Keratinocyte (primary cell): ENCODE measurements at regions not wholly inside any gene's neighbourhood (a gene's known extent, or its start where the extent isn't known, plus 50 kb on each side); places are given as distances from the start of the nearest gene placed in this dataset.

Experiments used
- DNase-seq: peaks from one replicate; pipeline ENCODE4 v3.0.0-alpha.2; 2011; ENCODE audit warnings: low read depth, missing footprints, low spot score
- FAIRE-seq: peaks from 2 replicates; lab custom pipeline; 2011; peaks lifted over from hg19 to GRCh38; lab: Jason Lieb, UNC
- H2AFZ ChIP-seq: 2 replicates; pipeline ENCODE4 v1.6.0; 2012; ENCODE audit warnings: low read length, control low read depth, inconsistent platforms; ENCODE audit not compliant: control insufficient read depth
- H3K27ac ChIP-seq: 2 replicates; pipeline ENCODE4 v1.5.1; 2011; ENCODE audit warnings: low read length; ENCODE audit not compliant: control insufficient read depth, insufficient read depth
- H3K27me3 ChIP-seq: 3 replicates; pipeline ENCODE4 v1.6.0; 2011; ENCODE audit warnings: low read length; ENCODE audit not compliant: control insufficient read depth, insufficient read depth; ENCODE audit errors: extremely low read depth
- H3K36me3 ChIP-seq, 2 experiments: 2 replicates in 1 of 2; 3 replicates in 1 of 2; pipeline ENCODE4 v1.5.1; 2011; ENCODE audit warnings: low read length in 2 of 2, mild to moderate bottlenecking in 1 of 2; ENCODE audit not compliant: control insufficient read depth in 2 of 2, insufficient read depth in 2 of 2; ENCODE audit errors: extremely low read depth in 1 of 2
- H3K4me1 ChIP-seq: 3 replicates; pipeline ENCODE4 v1.5.1; 2011; ENCODE audit warnings: low read length; ENCODE audit not compliant: control insufficient read depth, insufficient read depth; ENCODE audit errors: extremely low read depth
- H3K4me2 ChIP-seq: 3 replicates; pipeline ENCODE4 v1.6.0; 2011; ENCODE audit warnings: low read depth, low read length; ENCODE audit not compliant: control insufficient read depth, insufficient read depth; ENCODE audit errors: extremely low read depth
- H3K4me3 ChIP-seq, 3 experiments: fragments of 200-600 bp in 1 of 3; sonication (generic) in 1 of 3; 2 replicates in 2 of 3; 3 replicates in 1 of 3; pipeline ENCODE4 v1.5.1; 2011 to 2016; ENCODE audit warnings: low read length in 3 of 3, mild to moderate bottlenecking in 3 of 3, control low read depth in 2 of 3, inconsistent platforms in 1 of 3, low read depth in 1 of 3, mixed read lengths in 1 of 3, mixed run types in 1 of 3, moderate library complexity in 1 of 3; ENCODE audit not compliant: control insufficient read depth in 2 of 3, insufficient read depth in 2 of 3; ENCODE audit errors: extremely low read depth in 1 of 3
- H3K79me2 ChIP-seq: 2 replicates; pipeline ENCODE4 v1.6.0; 2012; ENCODE audit warnings: low read length; ENCODE audit not compliant: control insufficient read depth, insufficient read depth
- H3K9ac ChIP-seq: 3 replicates; pipeline ENCODE4 v1.6.0; 2011; ENCODE audit warnings: low read length; ENCODE audit not compliant: control insufficient read depth, insufficient read depth; ENCODE audit errors: extremely low read depth
- H3K9me1 ChIP-seq: 3 replicates; pipeline ENCODE4 v1.6.0; 2011; ENCODE audit warnings: low read length; ENCODE audit not compliant: control insufficient read depth, insufficient read depth; ENCODE audit errors: extremely low read depth
- H3K9me3 ChIP-seq: 2 replicates; pipeline ENCODE4 v1.5.1; 2012; ENCODE audit warnings: low read depth, low read length; ENCODE audit not compliant: control insufficient read depth
- H4K20me1 ChIP-seq: 3 replicates; pipeline ENCODE4 v1.6.0; 2011; ENCODE audit warnings: low read length; ENCODE audit not compliant: control insufficient read depth, insufficient read depth; ENCODE audit errors: extremely low read depth
- EZH2 ChIP-seq: IDR thresholded peaks from one replicate; pipeline ENCODE4 v1.6.1; 2012; ENCODE audit warnings: inconsistent platforms, mild to moderate bottlenecking, low read length, moderate library complexity
- dilution Hi-C: fragments of 300-500 bp; cut with MboI; formaldehyde crosslinking; loops from one replicate; pipeline ENCODE4 v1.7.0; 2020; ENCODE audit warnings: low sequenced_read_pairs; ENCODE audit not compliant: extremely low pct_ligation_motif_present
- TF ChIP-seq, protein P1 (sequence below), 3 experiments: IDR thresholded peaks in 1 of 3; conservative IDR thresholded peaks in 1 of 3; optimal IDR thresholded peaks in 1 of 3; 2 replicates in 2 of 3; 3 replicates in 1 of 3; pipeline versions ENCODE3 to v1.5.1; 2011; ENCODE audit warnings: low read length in 3 of 3, mild to moderate bottlenecking in 3 of 3, moderate library complexity in 2 of 3, control low read depth in 1 of 3, inconsistent platforms in 1 of 3; ENCODE audit not compliant: insufficient read depth in 2 of 3; ENCODE audit errors: extremely low read depth in 1 of 3

DNA sequence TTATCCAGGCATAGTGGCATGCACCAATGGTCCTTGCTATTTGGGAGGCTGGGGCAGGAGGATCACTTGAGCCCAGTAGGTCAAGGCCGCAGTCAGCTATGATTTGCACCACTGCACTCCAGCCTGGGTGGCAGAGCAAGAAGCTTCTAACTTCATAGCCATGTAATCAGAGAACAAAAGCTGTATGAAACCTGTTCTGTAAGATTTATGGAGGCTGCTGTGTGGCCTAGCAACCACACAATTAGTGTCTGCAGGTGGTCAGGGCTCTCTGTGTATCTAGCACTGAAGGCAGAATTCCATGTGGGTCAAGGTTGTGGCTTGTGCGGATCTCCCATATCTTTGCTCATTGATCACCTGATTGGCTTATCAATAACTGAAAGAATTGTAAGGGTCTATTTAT is 221.5 kb upstream of the FOXK1 start:
- TF ChIP-seq EZH2: no peak
- TF ChIP-seq, protein P1, sequence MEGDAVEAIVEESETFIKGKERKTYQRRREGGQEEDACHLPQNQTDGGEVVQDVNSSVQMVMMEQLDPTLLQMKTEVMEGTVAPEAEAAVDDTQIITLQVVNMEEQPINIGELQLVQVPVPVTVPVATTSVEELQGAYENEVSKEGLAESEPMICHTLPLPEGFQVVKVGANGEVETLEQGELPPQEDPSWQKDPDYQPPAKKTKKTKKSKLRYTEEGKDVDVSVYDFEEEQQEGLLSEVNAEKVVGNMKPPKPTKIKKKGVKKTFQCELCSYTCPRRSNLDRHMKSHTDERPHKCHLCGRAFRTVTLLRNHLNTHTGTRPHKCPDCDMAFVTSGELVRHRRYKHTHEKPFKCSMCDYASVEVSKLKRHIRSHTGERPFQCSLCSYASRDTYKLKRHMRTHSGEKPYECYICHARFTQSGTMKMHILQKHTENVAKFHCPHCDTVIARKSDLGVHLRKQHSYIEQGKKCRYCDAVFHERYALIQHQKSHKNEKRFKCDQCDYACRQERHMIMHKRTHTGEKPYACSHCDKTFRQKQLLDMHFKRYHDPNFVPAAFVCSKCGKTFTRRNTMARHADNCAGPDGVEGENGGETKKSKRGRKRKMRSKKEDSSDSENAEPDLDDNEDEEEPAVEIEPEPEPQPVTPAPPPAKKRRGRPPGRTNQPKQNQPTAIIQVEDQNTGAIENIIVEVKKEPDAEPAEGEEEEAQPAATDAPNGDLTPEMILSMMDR (optimal IDR thresholded peaks at IDR 0.05 in 1 of 3, IDR thresholded peaks at IDR 0.05 in 1 of 3, conservative IDR thresholded peaks at IDR 0.05 in 1 of 3; ENCODE audit: extremely low read depth in 1 of 3, insufficient read depth in 2 of 3, low read length in 3 of 3): no peak
- FAIRE-seq: no peak
- H3K9ac ChIP-seq: no peak overlapping the region
- dilution Hi-C loops: no loop called here
- H2AFZ ChIP-seq: no peak overlapping the region
- no peak overlapping the region for H3K4me2 ChIP-seq
- H3K4me3 ChIP-seq: no peak overlapping the region
- no peaks in the 10 kb centered on the region for H3K36me3 ChIP-seq
- H4K20me1 ChIP-seq: no peaks in the 10 kb centered on the region
- H3K9me3 ChIP-seq: no peaks in the 10 kb centered on the region
- H3K9me1 ChIP-seq: no peaks in the 10 kb centered on the region
- no peaks in the 10 kb centered on the region for H3K4me1 ChIP-seq
- no peaks in the 10 kb centered on the region for H3K79me2 ChIP-seq
- DNase-seq: no peak
- no peak overlapping the region for H3K27ac ChIP-seq
- H3K27me3 ChIP-seq: no peaks in the 10 kb centered on the region

DNA sequence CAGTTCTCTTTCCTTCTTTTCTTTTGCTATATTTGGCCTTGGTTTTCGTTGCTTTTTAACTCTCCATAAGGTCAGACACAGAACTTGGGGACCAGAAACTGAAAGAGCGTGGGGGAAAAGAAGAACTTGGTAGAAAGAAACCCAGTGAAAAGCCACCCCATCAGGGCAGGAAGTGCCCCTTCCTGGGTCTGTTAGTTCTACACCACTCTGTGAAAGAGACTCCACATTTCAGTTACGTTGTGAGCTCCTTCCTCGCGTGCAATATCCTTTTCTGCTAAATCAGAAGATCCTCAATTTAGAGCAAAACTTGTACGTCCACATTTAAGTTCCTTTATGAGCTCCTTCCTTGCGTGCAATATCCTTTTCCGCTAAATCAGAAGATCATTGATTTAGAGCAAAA is 220.6 kb upstream of the FOXK1 start:
- Histone ChIP-seq H3K36me3 (no peaks in the 10 kb centered on the region), H4K20me1 (no peaks in the 10 kb centered on the region), H3K9me3 (no peaks in the 10 kb centered on the region), H3K4me2 (no peak overlapping the region), H3K27me3 (no peaks in the 10 kb centered on the region), H3K4me1 (no peaks in the 10 kb centered on the region), H3K9me1 (no peaks in the 10 kb centered on the region), H3K27ac (no peak overlapping the region), H2AFZ (no peak overlapping the region), H3K4me3 (no peak overlapping the region), H3K9ac (no peak overlapping the region), H3K79me2 (no peaks in the 10 kb centered on the region)
- no peak for DNase-seq
- TF ChIP-seq, protein P1 (optimal IDR thresholded peaks at IDR 0.05 in 1 of 3, IDR thresholded peaks at IDR 0.05 in 1 of 3, conservative IDR thresholded peaks at IDR 0.05 in 1 of 3; ENCODE audit: extremely low read depth in 1 of 3, insufficient read depth in 2 of 3, low read length in 3 of 3): no peak
- TF ChIP-seq EZH2: no peak
- FAIRE-seq: no peak
- dilution Hi-C loops: no loop called here
